ENCODE measurements at regions not wholly inside any gene's neighbourhood (a gene's known extent, or its start where the extent isn't known, plus 50 kb on each side); places are given as distances from the start of the nearest gene placed in this dataset.
"Not testable (repeated sequence)": the region's sequence is repeated elsewhere in the genome, so short reads cannot be mapped to it uniquely, and the experiment has no call there.

DNA sequence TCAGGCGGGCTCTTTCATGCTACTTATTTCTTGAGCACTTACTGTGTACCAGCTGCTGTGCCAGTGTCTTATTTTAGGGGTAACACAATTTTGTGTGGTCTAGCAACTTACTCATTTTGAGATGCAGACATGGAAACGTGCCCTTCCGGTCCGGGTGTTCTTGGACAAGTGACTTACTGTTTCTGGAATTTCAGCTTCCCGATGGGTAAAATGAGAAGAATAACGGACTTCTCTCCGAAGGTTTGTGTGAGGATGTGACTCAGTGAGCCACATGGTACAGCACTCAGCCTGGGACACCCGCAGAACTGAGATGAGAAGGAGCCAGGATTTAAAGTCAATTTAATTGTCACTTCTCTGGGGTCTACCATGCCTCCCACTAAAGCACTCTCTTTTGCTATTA, 114.5 kb upstream of the SYT13 start:
- peak; percentile 76 for DNase-seq

- no peak for DNase-seq
These were observed 113.0 kb upstream of the SYT13 start for GRCh38 chr11:45399166-45399565.

- no peak for DNase-seq
These were observed 112.2 kb upstream of the SYT13 start for GRCh38 chr11:45398325-45398724.

DNA sequence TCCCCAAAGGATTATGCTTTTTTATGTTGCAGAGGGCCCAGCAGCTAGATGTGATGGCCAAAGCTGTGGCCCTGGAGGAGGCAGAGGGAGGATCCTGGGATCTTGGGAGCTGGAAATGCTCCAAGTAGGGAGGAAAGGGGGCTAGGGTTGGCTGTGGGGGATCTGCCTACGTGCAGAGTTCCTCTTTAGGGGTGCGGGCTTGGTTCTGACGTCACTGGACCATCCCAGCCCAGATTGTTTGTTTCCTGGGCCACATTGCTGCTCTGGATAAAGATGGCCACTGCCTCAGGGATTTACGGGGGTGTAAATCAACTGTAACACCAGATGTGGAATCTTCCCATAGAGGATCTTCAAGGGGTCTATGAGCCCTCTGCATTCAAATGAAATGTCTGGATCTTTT, 110.3 kb upstream of the SYT13 start:
- no peak for DNase-seq

DNA sequence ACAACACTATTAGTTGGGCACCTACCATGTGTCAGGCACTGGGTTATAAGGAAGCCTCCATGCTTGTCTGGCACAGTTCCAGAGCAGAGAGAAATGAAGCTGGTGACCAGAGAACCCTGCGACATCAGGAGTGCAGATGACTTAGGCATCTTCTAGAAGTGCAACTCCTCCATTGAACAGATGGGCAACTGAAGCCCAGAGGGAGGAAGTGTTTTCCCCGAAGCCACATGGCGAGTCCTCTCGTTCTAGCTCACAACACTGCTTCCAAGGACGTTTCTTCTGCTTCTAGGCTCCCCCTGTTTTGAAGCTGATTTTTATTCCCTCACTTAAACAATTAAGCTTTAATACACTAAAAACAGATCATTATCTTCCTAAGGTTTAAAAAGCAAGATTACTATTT, 109.8 kb upstream of the SYT13 start:
- DNase-seq, result no peak

- no peak for DNase-seq
These were observed 109.3 kb upstream of the SYT13 start for GRCh38 chr11:45395421-45395820.

GRCh38 chr11:45394294-45395085, 108.3 kb upstream of the SYT13 start:
- DNase-seq, result no peak

- no peak for DNase-seq
These were observed 107.7 kb upstream of the SYT13 start for GRCh38 chr11:45393826-45394225.

- no peak for DNase-seq
These were observed 107.2 kb upstream of the SYT13 start for GRCh38 chr11:45393334-45393733.

GRCh38 chr11:45392591-45393091, 106.5 kb upstream of the SYT13 start:
- DNase-seq, result no peak

- no peak for DNase-seq
These were observed 106.0 kb upstream of the SYT13 start for GRCh38 chr11:45392154-45392553.

GRCh38 chr11:45391168-45391850, 105.2 kb upstream of the SYT13 start:
- DNase-seq, result no peak

- no peak for DNase-seq
These were observed 104.3 kb upstream of the SYT13 start for GRCh38 chr11:45390407-45390806.

DNA sequence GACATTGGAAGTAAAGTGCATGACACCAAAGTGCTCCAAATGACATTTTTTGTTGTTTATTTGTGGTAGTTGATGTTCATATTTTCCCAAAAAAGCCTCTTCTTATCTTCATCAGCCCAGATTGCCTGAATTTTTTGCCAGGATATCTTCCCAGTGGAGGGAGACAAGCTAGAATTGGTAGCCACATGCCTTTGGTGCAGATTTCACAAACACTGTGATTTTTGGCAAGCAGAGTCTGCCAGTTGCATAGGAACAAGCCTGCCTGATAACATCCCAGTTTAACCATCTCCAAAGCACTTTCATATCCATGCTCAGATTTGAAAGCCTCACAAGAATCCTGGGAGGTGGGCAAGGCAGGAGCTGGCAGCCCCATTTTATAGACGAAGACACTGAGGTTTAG, 102.3 kb upstream of the SYT13 start:
- DNase-seq, result no peak

DNA sequence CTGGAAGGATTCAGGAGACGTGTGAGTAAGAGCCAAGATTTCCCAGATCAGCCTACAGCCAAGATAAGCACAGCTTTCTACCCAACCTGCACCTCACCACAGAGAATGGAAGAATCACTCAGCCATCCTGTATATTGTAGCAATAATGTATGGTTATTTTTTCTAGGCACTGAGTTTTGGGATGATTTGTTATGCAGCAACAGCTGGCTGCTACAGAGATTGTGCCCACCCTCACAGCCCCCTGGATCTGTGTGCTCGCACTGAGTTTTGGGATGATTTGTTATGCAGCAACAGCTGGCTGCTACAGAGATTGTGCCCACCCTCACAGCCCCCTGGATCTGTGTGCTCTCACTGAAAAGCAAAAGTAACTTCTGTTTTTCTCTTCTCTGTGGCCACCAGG, 101.7 kb upstream of the SYT13 start:
- not testable (repeated sequence) for DNase-seq

GRCh38 chr11:45386972-45387371, 100.8 kb upstream of the SYT13 start:
- no peak for DNase-seq

DNA sequence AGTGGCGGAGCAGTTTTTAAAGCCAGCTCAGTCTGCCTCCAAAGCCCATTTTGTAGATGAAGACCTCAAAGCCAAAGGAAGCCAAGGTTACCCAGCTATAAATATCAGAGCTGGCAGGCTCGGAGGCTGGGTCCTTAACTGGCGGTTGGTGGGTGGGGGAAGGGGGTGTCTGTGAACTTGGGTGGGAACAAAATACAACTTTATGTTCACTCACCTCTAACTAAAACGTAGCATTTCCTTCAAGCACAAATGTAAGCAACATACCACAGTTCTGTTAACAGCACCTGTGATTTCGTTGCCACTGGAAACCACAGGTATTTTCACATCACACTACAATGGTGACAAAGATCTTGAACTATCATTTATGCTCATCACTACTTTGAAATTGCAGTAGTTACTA, 99.7 kb upstream of the SYT13 start:
- DNase-seq, result no peak

DNA sequence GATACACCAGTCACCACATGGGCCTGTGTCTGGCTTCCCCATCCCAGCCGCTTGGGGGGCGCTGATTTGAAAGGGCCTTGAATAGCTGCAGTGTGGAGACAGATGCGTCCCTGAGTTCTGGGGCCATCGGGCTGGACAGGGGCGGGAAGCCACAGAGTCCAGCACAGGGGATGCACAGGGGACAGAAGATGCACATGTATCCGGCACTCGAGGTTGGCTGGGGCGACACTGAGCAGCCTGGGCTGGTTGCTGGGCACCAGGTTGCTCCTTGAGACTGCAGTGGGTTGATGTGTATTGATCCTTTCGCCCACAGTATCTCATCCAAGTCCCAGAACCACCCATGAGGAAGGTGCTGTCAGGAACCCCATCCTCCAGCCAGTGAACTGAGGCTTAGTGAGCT, 99.3 kb upstream of the SYT13 start:
- DNase-seq, result no peak

GRCh38 chr11:45384711-45385241, 98.6 kb upstream of the SYT13 start:
- no peak for DNase-seq

GRCh38 chr11:45384016-45384415, 97.9 kb upstream of the SYT13 start:
- no peak for DNase-seq

GRCh38 chr11:45383224-45383623, 97.1 kb upstream of the SYT13 start:
- no peak for DNase-seq

DNA sequence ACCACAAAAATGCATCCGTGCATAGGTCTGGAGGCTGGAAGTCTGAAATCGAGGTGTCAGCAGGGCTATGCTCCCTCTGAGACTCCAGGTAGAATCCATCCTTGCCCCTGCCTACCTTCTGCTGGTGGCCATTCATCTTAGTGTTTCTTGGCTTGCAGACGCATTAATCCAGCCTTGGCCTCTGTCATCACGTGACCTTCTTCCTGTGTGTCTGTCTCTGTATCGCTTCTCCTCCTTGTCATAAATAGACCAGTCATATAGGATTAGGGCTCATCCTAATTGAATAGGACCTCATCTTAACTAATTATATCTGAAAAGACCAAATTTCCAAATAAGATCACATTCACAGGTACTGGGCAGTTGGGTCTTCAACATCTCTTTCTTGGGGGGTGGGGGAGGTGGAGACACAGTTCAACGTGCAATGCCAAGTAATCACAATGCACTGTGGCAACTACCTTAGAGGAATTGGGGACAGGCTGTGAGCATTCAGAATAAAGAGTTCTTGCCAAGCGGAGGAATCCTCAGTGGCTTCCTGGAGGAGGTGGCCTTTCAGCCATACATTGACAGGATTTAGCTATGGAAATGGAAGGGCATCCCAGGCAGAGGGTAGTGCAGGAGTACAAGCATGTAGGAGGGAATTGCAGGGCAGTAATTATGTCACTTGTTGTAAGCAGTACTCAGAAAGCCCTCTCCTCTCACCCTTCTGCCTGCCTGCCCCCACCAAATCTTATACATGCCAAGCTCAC, 96.2 kb upstream of the SYT13 start:
- DNase-seq, result no peak

GRCh38 chr11:45379162-45379863, 93.2 kb upstream of the SYT13 start:
- DNase-seq, result no peak
